HEK293T (cell line): ENCODE measurements at regions not wholly inside any gene's neighbourhood (a gene's known extent, or its start where the extent isn't known, plus 50 kb on each side); places are given as distances from the start of the nearest gene placed in this dataset.

Source experiments
- ARNT ChIP-seq: fragments of 450-650 bp; IDR thresholded peaks from 2 replicates; pipeline ENCODE4 v1.6.1; 2017; ENCODE audit warnings: mild to moderate bottlenecking
- BHLHE40 ChIP-seq: fragments of 450-650 bp; IDR thresholded peaks from 2 replicates; pipeline ENCODE4 v1.6.1; 2016; ENCODE audit warnings: mild to moderate bottlenecking, moderate library complexity, borderline replicate concordance
- CTBP1 ChIP-seq: fragments of 450-650 bp; IDR thresholded peaks from 2 replicates; pipeline ENCODE4 v1.6.1; 2016; ENCODE audit warnings: borderline replicate concordance
- FOXM1 ChIP-seq: fragments of 450-650 bp; IDR thresholded peaks from 2 replicates; pipeline ENCODE4 v1.6.1; 2017; ENCODE audit warnings: mild to moderate bottlenecking, borderline replicate concordance
- SP1 ChIP-seq: fragments of 450-650 bp; IDR thresholded peaks from 2 replicates; pipeline ENCODE4 v1.6.1; 2017
- SUZ12 ChIP-seq: fragments of 450-650 bp; IDR thresholded peaks from 2 replicates; pipeline ENCODE4 v1.6.1; 2016; ENCODE audit warnings: mild to moderate bottlenecking
- ZNF384 ChIP-seq: fragments of 450-650 bp; IDR thresholded peaks from 2 replicates; pipeline ENCODE4 v1.6.1; 2016

DNA sequence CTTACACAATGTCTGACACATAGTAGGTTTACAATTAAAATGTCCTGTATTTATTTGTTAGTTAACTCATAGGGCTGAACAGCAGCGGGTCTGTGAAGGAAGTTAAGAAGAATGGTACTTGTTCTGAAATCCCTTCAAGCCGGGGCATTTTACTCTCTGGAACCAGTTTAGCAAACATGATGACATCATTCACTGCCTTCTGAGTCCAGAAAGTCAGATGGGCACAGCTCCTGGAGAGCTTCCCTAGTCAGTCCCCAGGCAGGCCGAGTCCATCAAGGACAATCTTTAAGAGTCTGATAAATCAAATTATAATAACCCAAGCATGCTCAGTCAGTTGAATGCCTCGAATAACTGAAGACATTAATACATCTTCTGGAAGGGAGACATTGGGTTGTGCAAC, 125.4 kb upstream of the DAB1 start:
- TF ChIP-seq SP1: no peak
- no peak for TF ChIP-seq CTBP1
- TF ChIP-seq ZNF384: no peak
- TF ChIP-seq BHLHE40: no peak
- TF ChIP-seq ARNT: no peak
- no peak for TF ChIP-seq SUZ12
- no peak for TF ChIP-seq FOXM1
